ENCODE measurements at regions not wholly inside any gene's neighbourhood (a gene's known extent, or its start where the extent isn't known, plus 50 kb on each side); places are given as distances from the start of the nearest gene placed in this dataset.

DNA sequence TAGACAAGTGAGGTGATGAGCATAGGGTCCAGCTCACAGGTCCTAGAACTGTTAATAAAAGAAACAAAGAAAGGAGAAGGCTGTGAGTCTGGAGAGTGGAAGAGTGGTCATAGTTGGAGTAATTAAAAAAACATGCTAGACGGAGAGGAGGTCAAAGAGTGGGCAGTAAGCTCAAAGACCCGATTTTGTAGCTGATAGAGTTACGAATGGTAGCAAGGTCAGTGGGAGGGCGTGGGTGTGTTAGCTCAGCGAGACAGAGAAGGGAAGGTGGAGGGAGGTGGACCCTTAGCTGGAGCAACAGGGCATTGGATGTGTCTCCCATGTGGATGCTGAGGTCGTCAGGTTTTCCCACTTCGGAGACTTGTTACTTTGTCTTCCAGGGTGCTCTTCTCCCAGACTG lies 431.7 kb downstream of the CDH26 start:
- H3K27ac Mint-ChIP-seq (ENCODE audit: unreplicated experiment), result no peak overlapping the region

DNA sequence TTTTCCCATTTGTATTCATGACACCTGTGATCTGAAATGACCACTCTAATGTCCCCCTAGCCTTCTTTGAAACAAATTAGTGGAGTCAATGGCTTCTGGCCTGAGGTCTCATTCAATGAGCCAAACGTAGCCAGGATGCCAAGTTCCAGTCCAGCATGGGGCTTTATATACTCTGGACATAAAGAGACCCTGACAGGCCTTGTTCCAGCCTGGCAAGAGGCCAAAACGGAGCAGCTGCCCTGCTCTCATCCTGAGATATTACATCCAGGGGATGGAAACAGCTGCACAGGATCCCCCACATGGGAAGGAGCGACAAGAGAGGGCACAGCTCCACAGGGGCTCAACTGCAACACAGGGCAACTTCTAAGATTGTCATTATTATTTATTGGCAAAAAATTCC lies 437.8 kb downstream of the CDH26 start:
- no peaks in the 10 kb centered on the region for H3K4me1 Mint-ChIP-seq (ENCODE audit: unreplicated experiment)
- no peaks in the 10 kb centered on the region for H3K36me3 Mint-ChIP-seq (ENCODE audit: unreplicated experiment)
- peaks cover 40% of the 10 kb centered on the region for H3K9me3 Mint-ChIP-seq (ENCODE audit: unreplicated experiment)
- TF ChIP-seq, protein P1, sequence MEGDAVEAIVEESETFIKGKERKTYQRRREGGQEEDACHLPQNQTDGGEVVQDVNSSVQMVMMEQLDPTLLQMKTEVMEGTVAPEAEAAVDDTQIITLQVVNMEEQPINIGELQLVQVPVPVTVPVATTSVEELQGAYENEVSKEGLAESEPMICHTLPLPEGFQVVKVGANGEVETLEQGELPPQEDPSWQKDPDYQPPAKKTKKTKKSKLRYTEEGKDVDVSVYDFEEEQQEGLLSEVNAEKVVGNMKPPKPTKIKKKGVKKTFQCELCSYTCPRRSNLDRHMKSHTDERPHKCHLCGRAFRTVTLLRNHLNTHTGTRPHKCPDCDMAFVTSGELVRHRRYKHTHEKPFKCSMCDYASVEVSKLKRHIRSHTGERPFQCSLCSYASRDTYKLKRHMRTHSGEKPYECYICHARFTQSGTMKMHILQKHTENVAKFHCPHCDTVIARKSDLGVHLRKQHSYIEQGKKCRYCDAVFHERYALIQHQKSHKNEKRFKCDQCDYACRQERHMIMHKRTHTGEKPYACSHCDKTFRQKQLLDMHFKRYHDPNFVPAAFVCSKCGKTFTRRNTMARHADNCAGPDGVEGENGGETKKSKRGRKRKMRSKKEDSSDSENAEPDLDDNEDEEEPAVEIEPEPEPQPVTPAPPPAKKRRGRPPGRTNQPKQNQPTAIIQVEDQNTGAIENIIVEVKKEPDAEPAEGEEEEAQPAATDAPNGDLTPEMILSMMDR (IDR thresholded peaks at IDR 0.05), result no peak
- H3K27me3 Mint-ChIP-seq (ENCODE audit: unreplicated experiment), result no peaks in the 10 kb centered on the region
- DNase-seq (ENCODE audit: extremely low spot score, unreplicated experiment), result no peak
- no peak overlapping the region for H3K4me3 Mint-ChIP-seq (ENCODE audit: unreplicated experiment)
- H3K27ac Mint-ChIP-seq (ENCODE audit: unreplicated experiment), result no peak overlapping the region

More for the DNA sequence above, 431.7 kb downstream of the CDH26 start:
- Mint-ChIP-seq H3K4me1 (ENCODE audit: unreplicated experiment) (no peaks in the 10 kb centered on the region), H3K9me3 (ENCODE audit: unreplicated experiment) (peaks cover 19% of the 10 kb centered on the region), H3K27me3 (ENCODE audit: unreplicated experiment) (no peaks in the 10 kb centered on the region), H3K4me3 (ENCODE audit: unreplicated experiment) (no peak overlapping the region), H3K36me3 (ENCODE audit: unreplicated experiment) (no peaks in the 10 kb centered on the region)
- no peak for DNase-seq (ENCODE audit: extremely low spot score, unreplicated experiment)
- TF ChIP-seq, protein P1 (IDR thresholded peaks at IDR 0.05), result no peak

DNA sequence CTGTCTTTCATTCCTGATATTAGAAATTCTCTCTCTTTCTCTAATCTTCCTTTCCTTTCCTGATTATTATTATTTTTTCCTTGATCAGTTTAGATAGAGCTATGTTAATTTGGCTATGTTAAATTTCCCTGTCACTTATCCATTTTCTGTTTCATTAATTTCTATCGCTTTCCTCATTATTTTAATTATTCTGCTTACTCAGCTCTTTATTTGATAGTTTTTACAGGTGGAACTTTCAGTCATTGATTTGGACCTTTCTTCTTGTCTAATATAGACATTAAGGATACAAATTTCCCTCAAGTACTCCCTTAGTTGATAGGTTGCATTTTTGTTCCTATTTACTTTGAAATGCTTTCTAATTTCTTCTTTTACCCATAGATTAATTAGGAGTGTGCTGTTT lies 442.3 kb downstream of the CDH26 start:
- no peak for DNase-seq (ENCODE audit: extremely low spot score, unreplicated experiment)
- Mint-ChIP-seq H3K4me3 (ENCODE audit: unreplicated experiment) (no peak overlapping the region), H3K9me3 (ENCODE audit: unreplicated experiment) (peaks cover 33% of the 10 kb centered on the region), H3K4me1 (ENCODE audit: unreplicated experiment) (no peaks in the 10 kb centered on the region), H3K27me3 (ENCODE audit: unreplicated experiment) (no peaks in the 10 kb centered on the region), H3K27ac (ENCODE audit: unreplicated experiment) (no peak overlapping the region), H3K36me3 (ENCODE audit: unreplicated experiment) (no peaks in the 10 kb centered on the region)
- TF ChIP-seq, protein P1 (IDR thresholded peaks at IDR 0.05), result no peak

GRCh38 chr20:60402189-60403058 lies 444.2 kb downstream of the CDH26 start:
- TF ChIP-seq, protein P1 (IDR thresholded peaks at IDR 0.05), result no peak
- Mint-ChIP-seq H3K27ac (ENCODE audit: unreplicated experiment) (no peak overlapping the region), H3K36me3 (ENCODE audit: unreplicated experiment) (no peaks in the 10 kb centered on the region), H3K4me3 (ENCODE audit: unreplicated experiment) (no peak overlapping the region), H3K27me3 (ENCODE audit: unreplicated experiment) (no peaks in the 10 kb centered on the region), H3K4me1 (ENCODE audit: unreplicated experiment) (no peaks in the 10 kb centered on the region), H3K9me3 (ENCODE audit: unreplicated experiment) (peaks cover 34% of the 10 kb centered on the region)
- no peak for DNase-seq (ENCODE audit: extremely low spot score, unreplicated experiment)

DNA sequence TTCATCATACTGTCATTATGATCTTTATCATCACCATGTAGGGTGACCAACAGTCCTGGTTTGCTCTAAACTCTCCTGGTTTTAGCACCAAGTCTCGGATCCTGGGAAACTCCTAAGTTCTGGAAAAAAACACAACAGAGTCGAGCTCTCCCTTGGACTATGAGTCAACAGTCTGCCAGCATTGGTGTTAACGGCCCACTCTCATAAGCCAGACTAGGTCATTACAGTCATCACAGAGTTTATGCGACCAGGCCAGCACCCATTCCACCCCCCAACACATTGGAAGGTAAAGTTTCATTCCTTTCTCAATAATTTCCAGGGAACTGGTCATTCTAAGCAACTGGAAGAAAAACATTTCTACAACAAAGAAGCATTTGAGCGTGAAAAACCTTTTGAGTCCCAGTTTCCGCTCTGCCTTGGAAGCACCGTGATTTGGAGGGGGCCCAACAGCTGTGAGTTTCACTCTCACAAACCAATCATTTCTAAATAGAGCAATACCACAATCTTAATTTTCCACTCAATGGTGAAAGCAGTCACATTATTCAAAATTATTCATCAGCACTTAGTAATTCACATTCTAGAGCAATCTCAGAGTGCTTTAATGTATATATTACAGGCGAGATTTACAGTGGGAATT lies 445.0 kb downstream of the CDH26 start:
- TF ChIP-seq, protein P1 (IDR thresholded peaks at IDR 0.05), result no peak
- H3K4me1 Mint-ChIP-seq (ENCODE audit: unreplicated experiment), result no peaks in the 10 kb centered on the region
- no peak overlapping the region for H3K27ac Mint-ChIP-seq (ENCODE audit: unreplicated experiment)
- no peak for DNase-seq (ENCODE audit: extremely low spot score, unreplicated experiment)
- peaks cover 33% of the 10 kb centered on the region for H3K9me3 Mint-ChIP-seq (ENCODE audit: unreplicated experiment)
- H3K27me3 Mint-ChIP-seq (ENCODE audit: unreplicated experiment), result no peaks in the 10 kb centered on the region
- no peak overlapping the region for H3K4me3 Mint-ChIP-seq (ENCODE audit: unreplicated experiment)
- no peaks in the 10 kb centered on the region for H3K36me3 Mint-ChIP-seq (ENCODE audit: unreplicated experiment)
